Stimulated activated CD4-positive, alpha-beta T cell treated with anti-CD3 and anti-CD28 coated beads, TNF-alpha, amount 100 ng/mL, for 1 hour (primary cell): ENCODE measurements at regions not wholly inside any gene's neighbourhood (a gene's known extent, or its start where the extent isn't known, plus 50 kb on each side); places are given as distances from the start of the nearest gene placed in this dataset.

Source experiments
- DNase-seq, 3 donors: peaks; one replicate each; pipeline ENCODE4 v3.0.0-alpha.2; 2020; ENCODE audit warnings: low read depth in 3 of 3, low spot score in 1 of 3

GRCh38 chr20:57950764-57951485, 241.1 kb upstream of the PMEPA1 start:
- DNase-seq, result no peak

GRCh38 chr20:57948180-57948955, 238.6 kb upstream of the PMEPA1 start:
- DNase-seq, result no peak

- DNase-seq, result no peak
Observed at GRCh38 chr20:57947421-57948179, 237.8 kb upstream of the PMEPA1 start.

- no peak for DNase-seq
Observed at GRCh38 chr20:57946559-57947315, 236.9 kb upstream of the PMEPA1 start.

GRCh38 chr20:57944988-57945387, 235.2 kb upstream of the PMEPA1 start:
- DNase-seq, result no peak

- DNase-seq, result no peak
Observed at GRCh38 chr20:57943950-57944349, 234.1 kb upstream of the PMEPA1 start.

- no peak for DNase-seq
Observed at GRCh38 chr20:57943291-57943690, 233.5 kb upstream of the PMEPA1 start.

- DNase-seq, result no peak
Observed at GRCh38 chr20:57941604-57942381, 232.0 kb upstream of the PMEPA1 start.

GRCh38 chr20:57940868-57941522, 231.2 kb upstream of the PMEPA1 start:
- DNase-seq, result no peak

GRCh38 chr20:57940376-57940775, 230.6 kb upstream of the PMEPA1 start:
- no peak for DNase-seq

GRCh38 chr20:57939499-57939898, 229.7 kb upstream of the PMEPA1 start:
- no peak for DNase-seq

GRCh38 chr20:57938158-57939108, 228.6 kb upstream of the PMEPA1 start:
- DNase-seq, result no peak

- no peak for DNase-seq
Observed at GRCh38 chr20:57936636-57937385, 227.0 kb upstream of the PMEPA1 start.

GRCh38 chr20:57934913-57935312, 225.1 kb upstream of the PMEPA1 start:
- DNase-seq, result no peak

- no peak for DNase-seq
Observed at GRCh38 chr20:57934007-57934805, 224.4 kb upstream of the PMEPA1 start.

GRCh38 chr20:57932227-57932864, 222.5 kb upstream of the PMEPA1 start:
- no peak for DNase-seq

GRCh38 chr20:57930351-57930750, 220.5 kb upstream of the PMEPA1 start:
- no peak for DNase-seq
